ENCODE measurements at regions not wholly inside any gene's neighbourhood (a gene's known extent, or its start where the extent isn't known, plus 50 kb on each side); places are given as distances from the start of the nearest gene placed in this dataset.

- TF ChIP-seq, protein P1, sequence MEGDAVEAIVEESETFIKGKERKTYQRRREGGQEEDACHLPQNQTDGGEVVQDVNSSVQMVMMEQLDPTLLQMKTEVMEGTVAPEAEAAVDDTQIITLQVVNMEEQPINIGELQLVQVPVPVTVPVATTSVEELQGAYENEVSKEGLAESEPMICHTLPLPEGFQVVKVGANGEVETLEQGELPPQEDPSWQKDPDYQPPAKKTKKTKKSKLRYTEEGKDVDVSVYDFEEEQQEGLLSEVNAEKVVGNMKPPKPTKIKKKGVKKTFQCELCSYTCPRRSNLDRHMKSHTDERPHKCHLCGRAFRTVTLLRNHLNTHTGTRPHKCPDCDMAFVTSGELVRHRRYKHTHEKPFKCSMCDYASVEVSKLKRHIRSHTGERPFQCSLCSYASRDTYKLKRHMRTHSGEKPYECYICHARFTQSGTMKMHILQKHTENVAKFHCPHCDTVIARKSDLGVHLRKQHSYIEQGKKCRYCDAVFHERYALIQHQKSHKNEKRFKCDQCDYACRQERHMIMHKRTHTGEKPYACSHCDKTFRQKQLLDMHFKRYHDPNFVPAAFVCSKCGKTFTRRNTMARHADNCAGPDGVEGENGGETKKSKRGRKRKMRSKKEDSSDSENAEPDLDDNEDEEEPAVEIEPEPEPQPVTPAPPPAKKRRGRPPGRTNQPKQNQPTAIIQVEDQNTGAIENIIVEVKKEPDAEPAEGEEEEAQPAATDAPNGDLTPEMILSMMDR (IDR thresholded peaks at IDR 0.05 in 8 of 11, conservative IDR thresholded peaks at IDR 0.05 in 3 of 11) = no peak
- no peak for TF ChIP-seq POLR2AphosphoS5 (IDR thresholded peaks at IDR 0.05)
Observed at GRCh38 chr2:137888845-137889244, 75.4 kb upstream of the HNMT start.
